Body of pancreas (tissue), 4 donors: ENCODE measurements at regions not wholly inside any gene's neighbourhood (a gene's known extent, or its start where the extent isn't known, plus 50 kb on each side); places are given as distances from the start of the nearest gene placed in this dataset.

Experiments used
- ATAC-seq: fragments of 150-250 bp; one replicate; pipeline ENCODE4 v1.9.1; 2016
- DNase-seq, 4 donors: peaks; one replicate each; pipeline ENCODE4 v3.0.0-alpha.2; 2019
- H3K27ac ChIP-seq, 4 donors: fragments of 200-600 bp; sonication (generic); 1 replicate in 3 of 4; 2 replicates in 1 of 4; pipeline versions ENCODE4 v1.5.1 to v1.6.1; 2016 to 2019; ENCODE audit warnings: mild to moderate bottlenecking in 1 of 4, mixed read lengths in 1 of 4, moderate library complexity in 1 of 4
- H3K27me3 ChIP-seq, 2 donors: fragments of 200-600 bp; sonication (generic); one replicate each; pipeline ENCODE4 v1.6.0; 2016; ENCODE audit warnings: mild to moderate bottlenecking in 1 of 2
- H3K36me3 ChIP-seq, 2 donors: fragments of 200-600 bp; sonication (generic); replicated peaks in 1 of 2; 2 replicates each; pipeline ENCODE4 v1.5.1; 2016; ENCODE audit warnings: low read depth in 2 of 2; ENCODE audit not compliant: insufficient read depth in 1 of 2
- H3K4me1 ChIP-seq: fragments of 200-600 bp; sonication (generic); one replicate; pipeline ENCODE4 v1.6.0; 2016
- H3K4me3 ChIP-seq, 2 donors: fragments of 200-600 bp; sonication (generic); 1 replicate in 1 of 2; 2 replicates in 1 of 2; pipeline ENCODE4 v1.5.1; 2016 to 2019
- H3K9me3 ChIP-seq, 3 donors: fragments of 200-600 bp; sonication (generic); 1 replicate in 2 of 3; 2 replicates in 1 of 3; pipeline ENCODE4 v1.5.1; 2016
- POLR2A ChIP-seq, 3 donors: fragments of 450-650 bp; IDR thresholded peaks; one replicate each; pipeline ENCODE4 v1.6.1; 2016; ENCODE audit warnings: antibody characterized with exemption in 3 of 3, mild to moderate bottlenecking in 2 of 3
- WGBS, 2 donors: methylation state at CpG; one replicate each; pipeline ENCODE4 v1.1.5; 2017; 5-methylcytosine and 5-hydroxymethylcytosine counted together
- intact Hi-C: fragments of 100-400 bp; cut with DNase I; formaldehyde crosslinking; loops from one replicate; pipeline ENCODE4 v1.15.1; 2023
- TF ChIP-seq, protein P1 (sequence below), 7 experiments: fragments of 450-650 bp in 4 of 7; fragments of 200-600 bp in 3 of 7; sonication (generic) in 3 of 7; IDR thresholded peaks; one replicate each; pipeline ENCODE4 v1.5.1; 2016 to 2019; ENCODE audit warnings: antibody characterized with exemption in 7 of 7

DNA sequence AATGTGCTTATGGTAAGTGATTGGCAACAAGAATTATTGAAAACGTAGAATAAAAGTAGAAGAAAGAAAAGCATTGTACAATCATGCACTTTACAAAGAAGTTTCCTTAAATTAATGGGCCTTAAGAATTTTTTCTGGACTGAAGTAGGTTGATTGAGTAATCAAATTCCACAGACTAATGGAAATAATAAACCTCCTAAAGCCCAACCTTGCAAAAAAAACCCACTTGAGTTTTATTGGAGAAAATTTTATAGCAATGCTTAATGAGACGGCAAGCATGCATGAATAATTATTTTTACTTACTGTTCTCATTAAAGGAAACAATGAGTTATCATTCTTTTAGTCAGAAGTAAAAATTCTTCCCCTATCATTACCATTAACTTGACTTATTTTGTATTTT lies 676.1 kb upstream of the C9orf72 start:
- WGBS, 2 donors = 20 to 35% methylated on average over 2 of the region's 2 CpGs
- H3K27ac ChIP-seq = no peak overlapping the region
- intact Hi-C loops = no loop called here
- no peaks in the 10 kb centered on the region for H3K27me3 ChIP-seq
- ATAC-seq (no peak), DNase-seq (no peak)
- H3K36me3 ChIP-seq = no peaks in the 10 kb centered on the region
- no peak overlapping the region for H3K4me3 ChIP-seq
- H3K4me1 ChIP-seq = no peaks in the 10 kb centered on the region
- no peaks in the 10 kb centered on the region for H3K9me3 ChIP-seq
- TF ChIP-seq POLR2A (IDR thresholded peaks at IDR 0.05) = no peak
- TF ChIP-seq, protein P1, sequence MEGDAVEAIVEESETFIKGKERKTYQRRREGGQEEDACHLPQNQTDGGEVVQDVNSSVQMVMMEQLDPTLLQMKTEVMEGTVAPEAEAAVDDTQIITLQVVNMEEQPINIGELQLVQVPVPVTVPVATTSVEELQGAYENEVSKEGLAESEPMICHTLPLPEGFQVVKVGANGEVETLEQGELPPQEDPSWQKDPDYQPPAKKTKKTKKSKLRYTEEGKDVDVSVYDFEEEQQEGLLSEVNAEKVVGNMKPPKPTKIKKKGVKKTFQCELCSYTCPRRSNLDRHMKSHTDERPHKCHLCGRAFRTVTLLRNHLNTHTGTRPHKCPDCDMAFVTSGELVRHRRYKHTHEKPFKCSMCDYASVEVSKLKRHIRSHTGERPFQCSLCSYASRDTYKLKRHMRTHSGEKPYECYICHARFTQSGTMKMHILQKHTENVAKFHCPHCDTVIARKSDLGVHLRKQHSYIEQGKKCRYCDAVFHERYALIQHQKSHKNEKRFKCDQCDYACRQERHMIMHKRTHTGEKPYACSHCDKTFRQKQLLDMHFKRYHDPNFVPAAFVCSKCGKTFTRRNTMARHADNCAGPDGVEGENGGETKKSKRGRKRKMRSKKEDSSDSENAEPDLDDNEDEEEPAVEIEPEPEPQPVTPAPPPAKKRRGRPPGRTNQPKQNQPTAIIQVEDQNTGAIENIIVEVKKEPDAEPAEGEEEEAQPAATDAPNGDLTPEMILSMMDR (IDR thresholded peaks at IDR 0.05) = no peak

DNA sequence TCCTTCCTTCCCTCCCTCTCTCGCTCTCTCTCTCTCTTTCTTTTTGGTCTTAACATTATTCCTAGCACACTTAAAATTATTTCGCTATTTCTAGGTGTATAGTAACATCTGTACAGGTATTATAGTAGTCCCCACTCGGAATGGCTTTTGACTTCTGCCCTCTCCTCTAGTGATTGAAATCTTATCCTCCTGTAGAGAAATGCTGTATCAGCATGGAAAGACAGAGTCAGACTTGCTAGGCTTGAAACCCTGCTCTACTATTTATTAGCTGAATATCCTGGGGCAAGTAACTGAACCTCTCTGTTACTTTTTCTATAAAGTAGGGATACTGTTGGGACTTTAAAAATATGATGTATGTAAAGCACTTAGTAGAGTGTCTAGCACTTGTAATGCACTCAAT lies 681.9 kb upstream of the C9orf72 start:
- WGBS, 2 donors = 55 to 63% methylated on average over 3 of the region's 3 CpGs
- Histone ChIP-seq H3K27me3 (no peaks in the 10 kb centered on the region), H3K27ac (no peak overlapping the region), H3K4me1 (no peaks in the 10 kb centered on the region), H3K4me3 (no peak overlapping the region), H3K9me3 (no peaks in the 10 kb centered on the region), H3K36me3 (no peaks in the 10 kb centered on the region)
- ATAC-seq (no peak), DNase-seq (no peak)
- intact Hi-C loops = no loop called here
- TF ChIP-seq, protein P1 (IDR thresholded peaks at IDR 0.05) = no peak
- no peak for TF ChIP-seq POLR2A (IDR thresholded peaks at IDR 0.05)

DNA sequence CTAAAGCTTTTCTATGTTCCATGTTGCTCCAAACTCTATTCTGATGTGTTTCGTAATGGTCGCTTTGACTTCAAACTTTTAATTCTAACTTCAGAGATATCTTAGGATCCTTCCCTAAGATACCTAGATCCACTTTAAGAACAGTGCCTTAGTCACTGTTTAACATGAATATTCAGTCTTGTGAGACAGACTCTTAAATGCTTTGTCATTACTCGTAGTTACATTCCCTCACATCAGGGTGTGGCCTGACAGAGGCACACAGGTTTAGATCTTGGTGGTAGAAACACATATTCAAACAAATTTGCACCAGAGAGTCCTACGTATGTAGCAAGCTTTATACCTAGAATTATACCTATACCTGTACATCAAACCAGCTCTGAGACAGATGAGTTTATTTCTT lies 687.0 kb upstream of the C9orf72 start:
- H3K27ac ChIP-seq = no peak overlapping the region
- H3K27me3 ChIP-seq = no peaks in the 10 kb centered on the region
- no peaks in the 10 kb centered on the region for H3K9me3 ChIP-seq
- TF ChIP-seq, protein P1 (IDR thresholded peaks at IDR 0.05) = no peak
- no peak for TF ChIP-seq POLR2A (IDR thresholded peaks at IDR 0.05)
- DNase-seq (no peak), ATAC-seq (no peak)
- no peaks in the 10 kb centered on the region for H3K36me3 ChIP-seq
- intact Hi-C loops = no loop called here
- H3K4me1 ChIP-seq = no peaks in the 10 kb centered on the region
- WGBS, 2 donors = 63 to 72% methylated on average over 4 of the region's 4 CpGs
- no peak overlapping the region for H3K4me3 ChIP-seq

DNA sequence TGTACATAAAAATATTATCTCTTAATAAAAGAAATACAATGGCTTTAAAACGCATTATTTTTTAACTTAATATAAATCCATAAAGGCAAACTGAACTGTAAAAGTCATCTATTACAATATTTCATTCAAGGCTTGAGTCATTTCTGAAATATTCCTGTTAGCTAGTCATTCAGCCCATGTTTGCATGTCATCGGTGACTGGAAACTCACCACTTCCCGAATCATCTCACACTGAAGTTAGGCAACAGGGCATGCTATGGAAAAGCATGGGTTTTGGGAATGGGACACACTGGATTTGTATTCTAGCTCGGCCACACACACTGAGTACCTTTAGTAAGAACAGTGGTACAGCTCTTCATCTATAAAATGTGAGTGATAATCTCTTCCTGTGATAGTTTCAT lies 691.1 kb upstream of the C9orf72 start:
- Histone ChIP-seq H3K27ac (no peak overlapping the region), H3K36me3 (no peaks in the 10 kb centered on the region), H3K27me3 (no peaks in the 10 kb centered on the region), H3K4me1 (no peaks in the 10 kb centered on the region), H3K4me3 (no peak overlapping the region), H3K9me3 (no peaks in the 10 kb centered on the region)
- TF ChIP-seq POLR2A (IDR thresholded peaks at IDR 0.05) = no peak
- TF ChIP-seq, protein P1 (IDR thresholded peaks at IDR 0.05) = no peak
- 61 to 77% methylated on average over 4 of the region's 4 CpGs for WGBS, 2 donors
- DNase-seq = no peak
- no peak for ATAC-seq
- intact Hi-C loops = no loop called here

DNA sequence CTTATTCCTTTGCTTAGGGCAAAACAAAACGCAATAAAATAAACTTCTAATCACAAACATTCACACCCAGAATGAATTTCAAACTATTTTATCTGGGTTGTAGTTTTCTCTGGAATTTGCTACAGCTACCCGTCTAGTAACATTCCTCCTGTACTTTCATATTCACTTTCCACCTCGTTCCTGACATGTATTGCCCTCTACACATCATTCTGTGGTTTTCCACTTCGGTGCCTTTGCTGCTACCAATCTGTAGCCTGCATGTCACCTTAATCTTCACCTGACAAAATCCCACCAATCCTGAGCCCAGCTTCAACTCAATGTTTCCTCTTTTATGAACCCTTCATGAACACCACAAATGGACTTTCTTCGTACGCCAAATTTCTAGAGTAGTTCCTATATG lies 694.1 kb upstream of the C9orf72 start:
- no peak for ATAC-seq
- no peak overlapping the region for H3K4me3 ChIP-seq
- no peak overlapping the region for H3K27ac ChIP-seq
- intact Hi-C loops = no loop called here
- no peaks in the 10 kb centered on the region for H3K27me3 ChIP-seq
- H3K9me3 ChIP-seq = no peaks in the 10 kb centered on the region
- TF ChIP-seq, protein P1 (IDR thresholded peaks at IDR 0.05) = no peak
- no peak for TF ChIP-seq POLR2A (IDR thresholded peaks at IDR 0.05)
- no peaks in the 10 kb centered on the region for H3K4me1 ChIP-seq
- H3K36me3 ChIP-seq = no peaks in the 10 kb centered on the region
- 62 to 63% methylated on average over 6 of the region's 6 CpGs for WGBS, 2 donors
- no peak for DNase-seq
